HG02623 (cell line): ENCODE measurements at regions not wholly inside any gene's neighbourhood (a gene's known extent, or its start where the extent isn't known, plus 50 kb on each side); places are given as distances from the start of the nearest gene placed in this dataset.
"Not testable (repeated sequence)": the region's sequence is repeated elsewhere in the genome, so short reads cannot be mapped to it uniquely, and the experiment has no call there.

Experiments used
- ATAC-seq: cut with Tn5 transposase; IDR thresholded peaks from one replicate; pipeline ENCODE4 v1.9.1; 2021; ENCODE audit warnings: moderate library complexity; ENCODE audit not compliant: unreplicated experiment

DNA sequence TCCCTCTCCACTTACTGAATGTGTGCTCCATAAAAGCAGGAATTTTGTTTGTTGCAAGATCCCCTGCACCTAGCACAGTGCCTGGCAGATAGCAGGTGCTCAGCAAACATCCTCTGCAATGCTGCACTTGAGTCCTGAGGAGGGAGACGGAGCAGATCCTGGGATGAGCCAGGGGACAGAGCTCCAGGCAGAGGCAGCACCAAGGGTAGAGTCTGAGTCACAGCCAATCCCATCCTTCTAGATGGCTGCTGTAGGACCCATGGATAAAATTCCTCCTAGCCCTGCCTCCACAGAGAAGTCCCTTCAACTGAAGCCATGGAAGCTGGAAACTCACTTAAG is 59.3 kb upstream of the SULF2 start:
- not testable (repeated sequence) for ATAC-seq

GRCh38 chr20:47843886-47844567 is 58.7 kb upstream of the SULF2 start:
- no peak for ATAC-seq

- ATAC-seq, result not testable (repeated sequence)
Measured at GRCh38 chr20:47842950-47843349, 57.7 kb upstream of the SULF2 start.

- not testable (repeated sequence) for ATAC-seq
Measured at GRCh38 chr20:47842004-47842403, 56.7 kb upstream of the SULF2 start.

GRCh38 chr20:47836256-47836817 is 51.1 kb upstream of the SULF2 start:
- not testable (repeated sequence) for ATAC-seq
